OCI-LY3 (cell line): ENCODE measurements at regions not wholly inside any gene's neighbourhood (a gene's known extent, or its start where the extent isn't known, plus 50 kb on each side); places are given as distances from the start of the nearest gene placed in this dataset.

Experiments used
- EZH2phosphoT487 ChIP-seq: fragments of 200-600 bp; shearing (Covaris generic); IDR thresholded peaks from 2 replicates; pipeline ENCODE4 v1.6.1; 2018; ENCODE audit warnings: antibody characterized with exemption, mixed run types, low read depth
- TF ChIP-seq, protein P1 (sequence below): fragments of 200-600, 300-600 bp; sonication (generic); IDR thresholded peaks from 2 replicates; pipeline ENCODE4 v1.5.1; 2014; ENCODE audit warnings: antibody characterized with exemption, low read length, low read depth

DNA sequence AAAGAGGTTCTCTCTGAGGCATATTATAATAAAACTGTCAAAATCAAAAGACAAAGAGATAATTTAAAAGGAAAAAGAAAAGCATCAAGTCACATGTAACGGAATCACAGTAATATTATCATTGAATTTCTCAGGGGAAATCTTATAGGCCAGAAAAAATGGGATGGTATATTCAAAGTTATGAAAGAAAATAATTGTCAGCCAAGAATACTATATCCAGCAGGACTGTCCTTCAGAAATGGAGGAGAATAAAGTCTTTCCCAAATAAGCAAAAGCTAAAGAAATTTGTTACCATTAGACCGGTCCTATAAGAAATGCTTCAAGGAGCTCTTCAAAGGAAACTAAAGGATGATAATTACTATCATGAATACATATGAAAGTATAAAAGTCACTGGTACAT, 342.0 kb upstream of the GRAMD2B start:
- TF ChIP-seq, protein P1, sequence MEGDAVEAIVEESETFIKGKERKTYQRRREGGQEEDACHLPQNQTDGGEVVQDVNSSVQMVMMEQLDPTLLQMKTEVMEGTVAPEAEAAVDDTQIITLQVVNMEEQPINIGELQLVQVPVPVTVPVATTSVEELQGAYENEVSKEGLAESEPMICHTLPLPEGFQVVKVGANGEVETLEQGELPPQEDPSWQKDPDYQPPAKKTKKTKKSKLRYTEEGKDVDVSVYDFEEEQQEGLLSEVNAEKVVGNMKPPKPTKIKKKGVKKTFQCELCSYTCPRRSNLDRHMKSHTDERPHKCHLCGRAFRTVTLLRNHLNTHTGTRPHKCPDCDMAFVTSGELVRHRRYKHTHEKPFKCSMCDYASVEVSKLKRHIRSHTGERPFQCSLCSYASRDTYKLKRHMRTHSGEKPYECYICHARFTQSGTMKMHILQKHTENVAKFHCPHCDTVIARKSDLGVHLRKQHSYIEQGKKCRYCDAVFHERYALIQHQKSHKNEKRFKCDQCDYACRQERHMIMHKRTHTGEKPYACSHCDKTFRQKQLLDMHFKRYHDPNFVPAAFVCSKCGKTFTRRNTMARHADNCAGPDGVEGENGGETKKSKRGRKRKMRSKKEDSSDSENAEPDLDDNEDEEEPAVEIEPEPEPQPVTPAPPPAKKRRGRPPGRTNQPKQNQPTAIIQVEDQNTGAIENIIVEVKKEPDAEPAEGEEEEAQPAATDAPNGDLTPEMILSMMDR, result no peak
- TF ChIP-seq EZH2phosphoT487, result no peak
